ENCODE measurements at regions not wholly inside any gene's neighbourhood (a gene's known extent, or its start where the extent isn't known, plus 50 kb on each side); places are given as distances from the start of the nearest gene placed in this dataset.
"Not testable (repeated sequence)": the region's sequence is repeated elsewhere in the genome, so short reads cannot be mapped to it uniquely, and the experiment has no call there.

DNA sequence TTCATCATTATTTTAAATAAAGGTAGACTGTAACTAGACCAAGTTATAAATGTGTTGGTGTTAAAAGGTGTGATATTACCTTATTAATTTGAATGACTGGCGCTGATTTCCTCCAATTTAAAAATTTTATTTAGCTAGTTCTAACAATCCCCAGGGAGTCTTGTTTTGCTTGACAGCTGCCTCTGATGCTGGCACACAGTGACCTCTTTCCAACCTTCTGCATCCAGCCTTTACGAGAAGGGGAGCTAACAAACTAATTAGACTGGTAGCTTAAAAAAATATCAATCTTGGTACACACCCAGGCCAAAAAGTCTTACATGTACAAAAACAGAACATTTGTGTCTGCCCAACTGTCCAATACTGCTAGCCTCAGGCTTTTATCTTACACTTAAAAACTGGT, 51.8 kb upstream of the ENPEP start:
- ATAC-seq, result no peak
- no peak for DNase-seq (ENCODE audit: low spot score in 2 of 2)
- Mint-ChIP-seq H3K9me3 (peaks cover 3% of the 10 kb centered on the region), H3K36me3 (no peaks in the 10 kb centered on the region), H3K4me3 (no peak overlapping the region), H3K27ac (no peak overlapping the region), H3K4me1 (no peaks in the 10 kb centered on the region)

DNA sequence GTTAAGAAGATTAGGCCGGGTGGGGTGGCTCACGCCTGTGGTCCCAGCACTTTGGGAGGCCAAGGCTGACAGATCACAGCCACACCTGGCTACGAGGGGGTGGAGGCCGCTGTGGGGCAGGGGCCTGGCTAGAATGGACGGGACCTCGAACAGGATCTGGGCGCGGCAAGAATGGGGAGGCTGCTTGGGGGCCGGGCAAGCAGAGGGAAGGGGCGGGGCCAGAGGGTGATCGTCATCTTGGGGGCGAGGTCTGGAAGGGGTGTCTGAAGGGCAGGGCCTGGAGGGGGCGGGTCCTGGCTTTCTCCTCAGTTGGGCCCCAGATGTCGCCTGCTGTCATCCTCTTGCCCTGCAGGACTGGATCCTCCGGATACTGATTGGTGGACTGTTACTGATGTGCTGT, 57.3 kb upstream of the ENPEP start:
- Mint-ChIP-seq H3K9me3 (no peaks in the 10 kb centered on the region), H3K4me1 (no peaks in the 10 kb centered on the region), H3K36me3 (no peaks in the 10 kb centered on the region), H3K4me3 (no peak overlapping the region), H3K27ac (peak overlapping the region; percentile 37)
- DNase-seq (ENCODE audit: low spot score in 2 of 2), result no peak
- ATAC-seq, result no peak

DNA sequence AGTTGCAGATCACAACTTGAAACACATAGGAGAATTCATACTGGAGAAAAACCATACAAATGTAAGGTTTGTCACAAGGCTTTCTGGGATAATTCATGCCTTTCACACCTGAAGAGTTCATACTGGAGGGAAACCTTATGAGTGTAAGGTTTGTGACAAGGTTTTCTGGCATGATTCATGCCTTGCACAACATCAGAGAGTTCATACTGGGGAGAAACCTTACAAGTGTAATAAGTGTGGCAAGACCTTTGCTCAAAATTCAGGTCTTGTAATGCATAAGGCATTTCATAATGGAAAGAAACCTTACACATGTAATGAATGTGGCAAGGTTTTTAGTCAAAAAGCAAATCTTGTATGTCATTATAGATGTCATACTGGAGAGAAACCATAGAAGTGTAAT, 58.8 kb upstream of the ENPEP start:
- Mint-ChIP-seq H3K4me3 (no peak overlapping the region), H3K4me1 (no peaks in the 10 kb centered on the region), H3K9me3 (no peaks in the 10 kb centered on the region), H3K27ac (no peak overlapping the region), H3K36me3 (no peaks in the 10 kb centered on the region)
- DNase-seq (ENCODE audit: low spot score in 2 of 2), result no peak
- ATAC-seq, result no peak

DNA sequence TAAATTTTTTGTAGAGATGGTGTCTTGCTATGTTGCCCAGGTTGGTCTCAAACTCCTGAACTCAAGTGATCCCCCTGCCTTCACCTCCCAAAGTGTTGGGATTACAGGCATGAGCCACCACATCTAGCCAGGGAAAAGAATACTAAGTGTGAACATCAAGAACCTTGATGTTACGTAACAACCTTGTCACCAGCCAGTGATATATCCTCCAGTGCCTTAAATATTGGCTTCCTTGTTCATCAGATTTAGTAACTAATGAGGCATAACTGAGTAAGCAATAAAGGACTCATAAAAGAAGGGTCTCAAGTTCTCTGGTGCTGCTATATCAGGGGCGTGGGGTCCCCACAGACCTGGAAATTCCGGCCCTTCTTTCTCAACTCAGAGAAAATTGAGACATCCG, 60.5 kb upstream of the ENPEP start:
- no peaks in the 10 kb centered on the region for H3K4me1 Mint-ChIP-seq
- no peak overlapping the region for H3K27ac Mint-ChIP-seq
- no peaks in the 10 kb centered on the region for H3K36me3 Mint-ChIP-seq
- no peak for ATAC-seq
- H3K9me3 Mint-ChIP-seq, result no peaks in the 10 kb centered on the region
- H3K4me3 Mint-ChIP-seq, result no peak overlapping the region
- DNase-seq (ENCODE audit: low spot score in 2 of 2), result no peak

DNA sequence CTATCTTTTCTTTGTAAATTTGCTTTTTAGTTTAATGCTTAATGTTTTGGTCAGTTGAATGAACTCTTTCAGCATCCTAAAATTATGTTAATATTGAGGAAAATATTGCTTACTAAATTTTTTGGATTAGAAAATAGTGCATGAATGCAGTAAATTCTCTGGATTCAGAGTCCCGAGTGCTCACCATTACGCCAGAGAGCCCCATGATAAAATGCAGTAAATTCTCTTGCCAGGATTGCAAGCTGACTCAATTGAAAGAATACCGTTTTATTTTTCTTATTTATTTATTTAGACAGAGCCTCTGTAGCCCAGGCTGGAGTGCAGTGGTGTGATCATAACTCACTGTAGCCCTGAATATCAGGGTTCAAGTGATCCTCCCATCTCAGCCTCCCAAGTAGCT, 60.9 kb upstream of the ENPEP start:
- no peaks in the 10 kb centered on the region for H3K9me3 Mint-ChIP-seq
- no peaks in the 10 kb centered on the region for H3K36me3 Mint-ChIP-seq
- ATAC-seq (no peak), DNase-seq (ENCODE audit: low spot score in 2 of 2) (no peak)
- H3K4me3 Mint-ChIP-seq, result no peak overlapping the region
- H3K27ac Mint-ChIP-seq, result no peak overlapping the region
- H3K4me1 Mint-ChIP-seq, result no peaks in the 10 kb centered on the region

DNA sequence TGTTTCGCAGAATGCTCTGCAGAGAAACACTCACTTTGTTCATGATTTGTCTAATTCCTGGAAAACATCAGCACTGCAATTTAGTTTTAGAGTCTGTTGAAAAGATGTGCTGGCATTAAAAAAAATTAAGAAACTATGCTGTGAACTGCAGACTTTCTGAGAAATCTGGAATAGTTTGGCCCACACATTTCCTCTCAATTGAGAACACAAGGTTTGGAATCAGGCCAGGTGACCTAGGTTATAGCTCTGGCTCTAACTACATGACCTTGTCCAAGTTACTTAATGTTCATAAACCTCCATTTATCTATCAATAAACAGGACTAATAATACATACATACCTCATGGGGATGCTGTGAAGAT, 61.4 kb upstream of the ENPEP start:
- no peaks in the 10 kb centered on the region for H3K36me3 Mint-ChIP-seq
- H3K4me3 Mint-ChIP-seq, result no peak overlapping the region
- no peak overlapping the region for H3K27ac Mint-ChIP-seq
- no peaks in the 10 kb centered on the region for H3K9me3 Mint-ChIP-seq
- no peaks in the 10 kb centered on the region for H3K4me1 Mint-ChIP-seq
- no peak for DNase-seq (ENCODE audit: low spot score in 2 of 2)
- ATAC-seq, result no peak

DNA sequence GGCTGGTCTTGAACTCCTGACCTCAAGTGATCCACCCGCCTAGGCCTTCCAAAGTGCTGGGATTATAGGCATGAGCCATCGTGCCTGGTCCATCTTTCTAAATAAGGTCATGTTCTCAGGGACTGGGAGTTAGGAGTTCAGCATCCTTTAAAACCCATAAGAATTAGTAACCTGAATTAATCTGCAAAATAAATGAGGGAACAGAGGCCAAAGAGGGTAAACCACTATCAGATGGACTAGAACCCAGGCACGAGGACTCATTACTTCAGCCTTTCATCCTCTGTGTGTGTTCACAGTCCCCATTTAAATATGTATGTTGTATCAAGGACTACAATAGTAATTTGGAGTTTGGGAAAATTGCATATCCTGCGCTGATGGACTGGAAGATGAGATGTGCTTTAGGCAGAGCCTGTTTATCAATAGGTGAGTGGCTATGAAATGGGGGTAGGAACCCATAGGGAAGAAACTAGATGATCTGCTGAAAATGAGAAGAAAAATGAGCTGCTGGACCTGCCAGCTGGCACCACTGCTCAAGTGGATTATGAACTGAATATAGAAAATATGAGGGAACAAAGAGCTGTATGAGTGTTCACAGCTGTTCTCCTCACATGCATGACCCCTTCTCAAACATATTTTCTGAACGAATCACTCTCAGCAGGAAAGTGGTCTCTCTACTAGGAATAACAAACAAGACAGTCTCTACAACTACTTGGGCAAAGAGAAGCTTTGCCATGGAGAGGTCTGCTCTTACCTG, 62.0 kb upstream of the ENPEP start:
- DNase-seq (ENCODE audit: low spot score in 2 of 2); H3K4me1 Mint-ChIP-seq; H3K4me3 Mint-ChIP-seq; H3K27ac Mint-ChIP-seq; H3K9me3 Mint-ChIP-seq; H3K36me3 Mint-ChIP-seq; ATAC-seq: not testable (repeated sequence)

DNA sequence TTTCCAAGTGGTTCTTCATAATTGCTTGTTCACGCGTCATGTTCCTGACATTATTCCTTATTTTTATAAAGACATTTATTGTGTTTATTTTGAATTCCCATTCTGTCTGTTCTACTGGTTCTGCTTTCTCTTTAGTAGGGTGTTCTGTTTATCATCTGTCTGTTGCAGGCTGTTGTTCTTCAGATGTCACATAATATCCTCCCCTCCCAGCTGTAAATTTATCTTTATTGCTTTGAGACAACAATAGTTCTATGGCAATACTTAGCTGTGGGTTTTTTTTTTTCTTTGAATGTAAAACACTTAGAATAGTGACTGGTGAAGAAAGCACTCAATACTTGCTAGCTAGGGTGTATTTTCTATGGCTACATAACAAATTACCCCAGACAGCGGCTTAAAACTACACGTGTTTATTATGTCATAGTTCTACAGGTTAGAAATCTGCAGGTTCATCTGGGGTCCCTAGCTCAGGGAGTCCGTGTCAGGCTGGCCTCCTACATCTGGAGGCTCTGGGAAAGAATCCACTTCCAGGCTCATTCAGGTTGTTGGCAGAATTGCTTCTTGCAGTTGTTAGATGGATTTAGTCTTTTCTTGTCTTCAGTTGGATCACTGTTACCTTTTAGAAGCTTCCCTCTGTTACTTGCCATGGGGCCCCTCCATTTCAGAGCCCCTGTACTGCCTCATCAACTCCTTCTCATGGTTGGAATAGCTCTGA, 63.4 kb upstream of the ENPEP start:
- ATAC-seq, result no peak
- Mint-ChIP-seq H3K36me3 (no peaks in the 10 kb centered on the region), H3K4me3 (no peak overlapping the region), H3K27ac (no peak overlapping the region), H3K4me1 (no peaks in the 10 kb centered on the region), H3K9me3 (no peaks in the 10 kb centered on the region)
- DNase-seq (ENCODE audit: low spot score in 2 of 2), result no peak

DNA sequence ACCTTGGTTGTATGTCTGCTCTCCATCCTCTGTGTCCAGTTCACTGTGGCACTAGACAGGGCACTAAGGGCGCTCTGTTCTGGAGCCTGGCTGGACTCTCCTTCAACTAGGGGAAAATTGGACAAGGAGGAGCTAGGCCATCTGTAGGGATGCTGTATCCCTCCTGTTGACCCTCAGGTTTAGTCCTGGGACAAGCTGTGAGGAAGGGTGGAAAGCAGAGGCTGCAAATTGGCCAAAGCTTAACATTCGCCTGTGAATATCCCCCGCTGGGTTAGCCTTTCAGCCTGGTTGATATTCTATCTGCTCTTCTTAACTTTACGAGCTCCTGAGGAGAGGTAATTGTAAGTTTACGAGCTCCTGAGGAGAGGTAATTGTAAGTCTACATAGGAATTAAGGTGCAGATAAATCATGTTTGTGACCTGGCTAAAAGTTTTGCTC, 64.4 kb upstream of the ENPEP start:
- no peak for DNase-seq (ENCODE audit: low spot score in 2 of 2)
- no peak overlapping the region for H3K27ac Mint-ChIP-seq
- no peaks in the 10 kb centered on the region for H3K9me3 Mint-ChIP-seq
- no peaks in the 10 kb centered on the region for H3K4me1 Mint-ChIP-seq
- no peak overlapping the region for H3K4me3 Mint-ChIP-seq
- ATAC-seq, result no peak
- H3K36me3 Mint-ChIP-seq, result no peaks in the 10 kb centered on the region

DNA sequence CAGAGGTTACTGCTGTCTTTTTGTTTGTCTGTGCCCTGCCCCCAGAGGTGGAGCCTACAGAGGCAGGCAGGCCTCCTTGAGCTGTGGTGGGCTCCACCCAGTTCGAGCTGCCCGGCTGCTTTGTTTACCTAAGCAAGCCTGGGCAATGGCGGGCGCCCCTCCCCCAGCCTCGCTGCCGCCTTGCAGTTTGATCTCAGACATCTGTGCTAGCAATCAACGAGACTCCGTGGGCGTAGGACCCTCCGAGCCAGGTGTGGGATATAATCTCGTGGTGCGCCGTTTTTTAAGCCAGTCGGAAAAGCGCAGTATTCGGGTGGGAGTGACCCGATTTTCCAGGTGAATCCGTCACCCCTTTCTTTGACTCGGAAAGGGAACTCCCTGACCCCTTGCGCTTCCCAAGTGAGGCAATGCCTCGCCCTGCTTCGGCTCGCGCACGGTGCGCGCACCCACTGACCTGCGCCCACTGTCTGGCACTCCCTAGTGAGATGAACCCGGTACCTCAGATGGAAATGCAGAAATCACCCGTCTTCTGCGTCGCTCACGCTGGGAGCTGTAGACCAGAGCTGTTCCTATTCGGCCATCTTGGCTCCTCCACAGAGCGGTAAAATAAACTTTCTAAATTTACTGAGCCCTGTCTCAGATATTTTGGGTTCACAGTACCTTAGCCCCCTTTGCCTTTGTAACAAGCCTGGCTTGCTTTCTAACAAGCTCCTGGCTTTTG, 64.9 kb upstream of the ENPEP start:
- not testable (repeated sequence) for H3K36me3 Mint-ChIP-seq, ATAC-seq

DNA sequence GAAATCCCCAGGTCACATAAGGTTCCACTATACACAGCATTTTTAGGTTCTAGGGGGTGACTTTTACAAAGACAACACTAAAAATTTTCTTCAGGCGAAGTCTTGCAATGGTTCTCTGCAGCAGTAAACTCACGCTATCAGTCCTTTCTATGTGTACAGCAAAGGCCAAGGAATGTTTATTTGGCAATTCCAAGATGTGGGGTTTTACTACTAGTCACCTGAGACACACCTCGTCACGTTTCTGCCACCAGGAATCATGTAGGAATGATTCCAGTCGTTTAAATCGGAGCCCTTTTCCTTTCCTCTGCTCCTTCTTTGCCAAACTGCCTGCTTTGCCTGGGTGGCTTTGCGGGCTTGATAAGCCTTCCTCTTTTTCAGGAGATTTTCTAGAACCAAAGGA, 75.9 kb upstream of the ENPEP start:
- no peaks in the 10 kb centered on the region for H3K4me1 Mint-ChIP-seq
- ATAC-seq (no peak), DNase-seq (ENCODE audit: low spot score in 2 of 2) (no peak)
- no peaks in the 10 kb centered on the region for H3K36me3 Mint-ChIP-seq
- H3K27ac Mint-ChIP-seq, result no peak overlapping the region
- no peaks in the 10 kb centered on the region for H3K9me3 Mint-ChIP-seq
- no peak overlapping the region for H3K4me3 Mint-ChIP-seq

More for the DNA sequence above, 64.9 kb upstream of the ENPEP start:
- not testable (repeated sequence) for DNase-seq (ENCODE audit: low spot score in 2 of 2); H3K4me3 Mint-ChIP-seq; H3K4me1 Mint-ChIP-seq; H3K9me3 Mint-ChIP-seq; H3K27ac Mint-ChIP-seq

DNA sequence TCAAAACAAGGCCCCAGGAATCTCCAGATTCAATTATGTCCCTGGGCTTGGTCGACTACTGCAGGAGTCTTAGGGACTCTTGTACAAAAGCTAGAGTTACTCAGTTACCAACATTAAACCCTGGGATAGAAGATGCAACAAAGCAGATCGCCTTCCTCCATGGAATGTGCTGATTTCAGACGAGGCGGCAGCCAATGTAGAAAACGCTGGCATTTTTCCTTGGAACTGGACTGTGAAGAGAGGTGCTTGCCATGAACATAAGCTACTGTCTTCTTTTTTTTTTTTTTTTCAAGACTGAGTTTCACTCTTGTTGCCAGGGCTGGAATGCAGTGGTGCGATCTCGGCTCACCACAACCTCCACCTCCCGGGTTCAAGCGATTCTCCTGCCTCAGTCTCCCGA, 76.9 kb upstream of the ENPEP start:
- not testable (repeated sequence) for ATAC-seq; H3K4me3 Mint-ChIP-seq; DNase-seq (ENCODE audit: low spot score in 2 of 2); H3K27ac Mint-ChIP-seq; H3K9me3 Mint-ChIP-seq; H3K4me1 Mint-ChIP-seq; H3K36me3 Mint-ChIP-seq

DNA sequence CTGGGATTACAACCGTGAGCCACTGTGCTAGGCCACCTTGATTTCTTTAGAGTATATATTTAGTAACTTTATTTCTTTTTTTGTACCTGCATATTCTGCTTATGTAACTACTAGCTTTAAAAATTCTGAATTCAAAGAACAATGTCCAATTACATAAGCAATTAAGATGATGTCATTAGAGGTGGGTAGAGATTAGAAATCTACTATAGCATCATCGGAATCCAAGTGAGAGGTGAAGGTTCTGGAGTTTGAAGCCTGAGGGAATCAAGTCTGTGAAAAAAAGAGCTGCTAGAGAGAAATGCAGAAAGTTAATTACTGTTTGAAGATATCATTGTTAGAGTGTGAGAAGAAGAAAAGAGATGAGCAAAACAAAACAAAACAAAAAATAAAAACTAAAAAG, 79.0 kb upstream of the ENPEP start:
- no peak overlapping the region for H3K4me3 Mint-ChIP-seq
- H3K4me1 Mint-ChIP-seq, result no peaks in the 10 kb centered on the region
- H3K36me3 Mint-ChIP-seq, result no peaks in the 10 kb centered on the region
- no peaks in the 10 kb centered on the region for H3K9me3 Mint-ChIP-seq
- DNase-seq (ENCODE audit: low spot score in 2 of 2) (no peak), ATAC-seq (no peak)
- H3K27ac Mint-ChIP-seq, result no peak overlapping the region

DNA sequence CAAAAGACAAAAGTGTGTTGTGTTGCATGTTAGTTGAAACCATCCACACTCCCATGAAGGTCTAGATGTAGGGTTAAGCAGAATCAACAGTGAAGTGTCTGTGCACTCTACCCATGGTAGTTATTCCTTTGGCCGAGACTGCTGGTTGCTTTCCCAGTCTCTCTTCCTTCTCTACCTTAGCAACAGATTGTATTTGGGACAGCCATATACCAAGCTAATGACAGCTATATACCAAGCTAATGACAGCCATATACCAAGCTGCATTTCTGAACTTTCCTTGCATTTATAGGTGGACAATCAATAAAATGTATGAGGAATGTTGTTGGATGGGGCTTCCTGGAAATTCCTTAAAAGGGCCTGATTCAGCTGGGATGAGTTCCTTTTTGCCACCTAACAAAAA, 80.5 kb upstream of the ENPEP start:
- H3K4me3 Mint-ChIP-seq, result no peak overlapping the region
- no peaks in the 10 kb centered on the region for H3K9me3 Mint-ChIP-seq
- ATAC-seq, result no peak
- no peaks in the 10 kb centered on the region for H3K36me3 Mint-ChIP-seq
- H3K27ac Mint-ChIP-seq, result no peak overlapping the region
- H3K4me1 Mint-ChIP-seq, result no peaks in the 10 kb centered on the region
- no peak for DNase-seq (ENCODE audit: low spot score in 2 of 2)

DNA sequence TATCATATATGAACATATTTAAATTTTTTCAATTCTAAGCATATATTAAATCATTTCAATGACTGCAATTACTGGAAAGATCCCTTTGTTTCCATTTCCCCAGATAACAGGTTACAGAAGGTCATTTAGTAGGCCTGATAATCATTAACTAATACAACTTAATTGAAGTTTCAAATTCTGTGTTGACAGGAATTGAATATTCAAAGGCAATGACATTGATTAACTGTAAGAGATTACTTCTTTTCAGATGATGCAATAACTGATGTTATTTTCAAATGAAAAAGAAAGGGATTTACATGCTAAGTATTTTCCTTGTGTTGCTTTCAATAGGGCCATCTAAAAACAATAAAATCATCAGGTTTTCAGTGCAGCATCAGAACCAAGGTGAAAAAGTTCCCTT, 81.1 kb upstream of the ENPEP start:
- Mint-ChIP-seq H3K36me3 (no peaks in the 10 kb centered on the region), H3K4me3 (no peak overlapping the region), H3K9me3 (no peaks in the 10 kb centered on the region), H3K4me1 (no peaks in the 10 kb centered on the region), H3K27ac (no peak overlapping the region)
- ATAC-seq (no peak), DNase-seq (ENCODE audit: low spot score in 2 of 2) (no peak)

DNA sequence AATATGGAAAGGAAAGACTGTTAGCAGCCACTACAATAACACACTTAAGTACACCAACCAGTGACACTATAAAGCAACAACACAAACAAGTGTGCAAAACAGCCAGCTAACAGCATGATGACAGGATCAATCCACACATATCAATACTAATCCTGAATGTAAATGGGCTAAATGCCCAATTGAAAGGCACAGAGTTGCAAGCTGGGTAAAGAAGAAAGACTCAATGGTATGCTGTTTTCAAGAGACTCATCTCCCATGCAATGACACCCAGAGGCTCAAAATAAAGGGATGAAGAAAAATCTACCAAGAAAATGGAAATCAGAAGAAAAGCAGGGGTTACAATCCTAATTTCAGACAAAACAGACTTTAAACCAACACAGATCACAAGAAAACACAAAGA, 94.2 kb upstream of the ENPEP start:
- ATAC-seq, result no peak
- no peak overlapping the region for H3K4me3 Mint-ChIP-seq
- no peak overlapping the region for H3K27ac Mint-ChIP-seq
- H3K9me3 Mint-ChIP-seq, result peaks cover 15% of the 10 kb centered on the region
- H3K4me1 Mint-ChIP-seq, result no peaks in the 10 kb centered on the region
- H3K36me3 Mint-ChIP-seq, result no peaks in the 10 kb centered on the region
- DNase-seq (ENCODE audit: low spot score in 2 of 2), result no peak

Measured in stimulated activated effector memory CD8-positive, alpha-beta T cell treated with anti-CD3 and anti-CD28 coated beads, Interleukin-12 subunit alpha, Interleukin-12 subunit beta, amount 100 ng/mL, for 72 hours (primary cell).